ENCODE measurements at regions not wholly inside any gene's neighbourhood (a gene's known extent, or its start where the extent isn't known, plus 50 kb on each side); places are given as distances from the start of the nearest gene placed in this dataset.

- TF ChIP-seq KDM1A (IDR thresholded peaks at IDR 0.05; ENCODE audit: low read depth) (no peak), SMC3 (IDR thresholded peaks at IDR 0.05) (no peak), POLR2A (IDR thresholded peaks at IDR 0.05; ENCODE audit: low read length) (no peak), MAX (IDR thresholded peaks at IDR 0.05) (no peak), CTCF (IDR thresholded peaks at IDR 0.05) (no peak), PBX3 (IDR thresholded peaks at IDR 0.05) (no peak), ZC3H11A (IDR thresholded peaks at IDR 0.05) (no peak), SREBF2 (IDR thresholded peaks at IDR 0.05) (no peak)
Observed at GRCh38 chr17:79360196-79360595, 250.7 kb downstream of the RBFOX3 start.

Data from A549 (cell line).